NCI-H510A (cell line): ENCODE measurements at regions not wholly inside any gene's neighbourhood (a gene's known extent, or its start where the extent isn't known, plus 50 kb on each side); places are given as distances from the start of the nearest gene placed in this dataset.

Experiments used
- DNase-seq: peaks from one replicate; lab custom pipeline; 2025; lab: John Stamatoyannopoulos, UW

DNA sequence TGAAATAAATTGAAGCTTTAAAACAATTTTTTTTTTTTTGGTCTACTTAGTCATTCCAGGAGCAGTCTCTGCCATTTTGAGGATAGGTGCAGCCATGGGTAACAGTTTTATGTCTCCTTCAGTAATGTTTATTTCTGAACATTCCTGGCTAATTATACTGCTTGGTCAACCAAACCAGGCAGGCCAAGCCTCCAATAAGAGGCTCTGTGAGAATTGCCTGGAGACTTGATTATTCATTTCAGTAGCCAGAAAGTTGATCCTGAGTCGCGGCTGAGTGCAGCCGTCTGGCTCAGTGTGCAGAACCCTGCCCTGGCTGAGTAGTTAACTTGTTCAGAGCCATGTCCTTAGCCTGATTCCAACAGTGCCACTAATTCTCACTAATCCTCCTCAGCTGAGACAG is 364.0 kb upstream of the FAT3 start:
- DNase-seq, result no peak

- DNase-seq, result no peak
Measured at GRCh38 chr11:91859666-91860065, 365.0 kb upstream of the FAT3 start.

GRCh38 chr11:91857179-91857578 is 367.4 kb upstream of the FAT3 start:
- DNase-seq, result no peak

GRCh38 chr11:91854780-91855179 is 369.8 kb upstream of the FAT3 start:
- DNase-seq, result no peak

- DNase-seq, result no peak
Measured at GRCh38 chr11:91854171-91854570, 370.4 kb upstream of the FAT3 start.

DNA sequence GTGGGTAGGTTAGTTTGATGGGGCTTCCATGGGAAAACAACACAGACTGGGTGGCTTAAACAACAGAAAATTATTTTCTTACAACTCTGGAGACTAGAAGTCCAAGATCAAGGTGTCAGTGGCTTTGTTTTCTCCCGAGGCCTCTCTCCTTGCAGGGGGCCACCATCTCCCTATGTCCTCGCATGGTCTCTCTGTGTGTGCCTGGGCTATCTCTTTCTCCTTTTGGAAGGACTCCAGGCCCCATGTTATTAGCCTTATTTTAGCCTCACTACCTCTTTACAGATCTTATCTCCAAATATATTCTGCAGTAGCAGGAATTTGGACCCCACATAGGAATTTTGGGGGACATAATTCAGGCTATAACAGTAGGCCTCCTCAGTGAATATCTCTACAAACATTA is 372.7 kb upstream of the FAT3 start:
- no peak for DNase-seq

GRCh38 chr11:91850533-91851275 is 373.9 kb upstream of the FAT3 start:
- DNase-seq, result no peak

- DNase-seq, result no peak
Measured at GRCh38 chr11:91850021-91850420, 374.6 kb upstream of the FAT3 start.

GRCh38 chr11:91846649-91847048 is 378.0 kb upstream of the FAT3 start:
- DNase-seq, result no peak

GRCh38 chr11:91846002-91846401 is 378.6 kb upstream of the FAT3 start:
- DNase-seq, result no peak

GRCh38 chr11:91840640-91841240 is 383.9 kb upstream of the FAT3 start:
- no peak for DNase-seq

DNA sequence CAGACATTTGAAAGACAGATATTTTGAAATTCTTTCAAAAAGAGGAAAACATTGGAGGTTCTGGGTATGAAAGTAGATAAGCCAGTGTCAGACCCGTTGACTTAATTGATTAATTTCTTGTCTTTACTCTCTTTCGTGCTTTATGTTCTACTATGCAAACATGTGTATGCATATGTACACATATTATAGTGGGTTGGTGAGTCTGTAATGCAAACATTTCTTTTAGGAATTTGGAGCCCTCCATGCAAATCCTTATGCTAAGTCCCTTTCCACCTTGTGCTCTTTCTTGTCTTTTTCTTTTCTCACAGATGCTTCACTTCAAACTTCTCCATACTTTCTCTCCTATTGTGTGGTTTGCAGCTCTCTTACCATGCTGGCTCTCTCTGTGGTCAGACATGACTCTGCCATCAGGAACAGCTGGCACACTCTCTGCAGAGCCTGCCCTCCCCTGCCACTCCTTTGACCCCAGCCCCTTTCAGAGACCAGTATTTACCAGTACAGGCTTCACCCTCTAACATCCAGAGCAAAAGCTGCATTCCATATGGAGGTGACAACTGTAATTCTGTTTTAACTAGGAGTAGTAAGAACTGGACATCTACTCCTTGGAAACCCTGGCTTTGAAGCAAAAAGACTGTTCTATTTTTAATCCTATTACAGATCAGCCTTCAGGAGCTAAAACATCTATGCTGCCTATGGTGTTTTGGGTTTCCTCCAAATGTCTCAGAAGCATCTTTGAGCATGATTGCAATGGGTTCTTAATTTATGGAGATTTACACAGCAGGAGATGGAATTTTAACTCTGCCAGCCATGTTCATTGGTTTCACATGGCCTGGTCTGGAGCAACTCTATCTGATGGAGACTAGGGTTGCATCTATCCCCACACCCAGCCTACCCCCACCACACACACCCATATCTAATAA is 386.9 kb upstream of the FAT3 start:
- DNase-seq, result no peak

- DNase-seq, result no peak
Measured at GRCh38 chr11:91835051-91835560, 389.5 kb upstream of the FAT3 start.

GRCh38 chr11:91828901-91829300 is 395.7 kb upstream of the FAT3 start:
- DNase-seq, result no peak

DNA sequence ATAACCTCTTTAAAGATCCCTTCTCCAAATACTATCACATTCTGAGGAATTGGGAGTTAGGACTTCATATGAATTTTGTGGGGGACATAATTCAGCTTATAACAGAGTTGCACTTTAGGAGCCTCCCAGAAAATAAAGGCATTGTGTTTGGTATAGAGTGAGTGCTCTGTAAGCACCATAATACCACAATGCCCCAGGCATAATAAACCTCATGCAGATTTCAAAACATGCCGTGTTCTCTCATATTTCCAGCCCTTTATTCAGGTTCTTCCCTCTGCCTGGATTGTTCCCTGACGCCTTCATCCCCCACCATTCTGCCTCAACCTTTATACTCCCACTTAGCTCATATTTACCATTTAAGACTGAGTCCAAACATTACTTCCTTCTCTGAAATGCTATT is 398.8 kb upstream of the FAT3 start:
- no peak for DNase-seq

DNA sequence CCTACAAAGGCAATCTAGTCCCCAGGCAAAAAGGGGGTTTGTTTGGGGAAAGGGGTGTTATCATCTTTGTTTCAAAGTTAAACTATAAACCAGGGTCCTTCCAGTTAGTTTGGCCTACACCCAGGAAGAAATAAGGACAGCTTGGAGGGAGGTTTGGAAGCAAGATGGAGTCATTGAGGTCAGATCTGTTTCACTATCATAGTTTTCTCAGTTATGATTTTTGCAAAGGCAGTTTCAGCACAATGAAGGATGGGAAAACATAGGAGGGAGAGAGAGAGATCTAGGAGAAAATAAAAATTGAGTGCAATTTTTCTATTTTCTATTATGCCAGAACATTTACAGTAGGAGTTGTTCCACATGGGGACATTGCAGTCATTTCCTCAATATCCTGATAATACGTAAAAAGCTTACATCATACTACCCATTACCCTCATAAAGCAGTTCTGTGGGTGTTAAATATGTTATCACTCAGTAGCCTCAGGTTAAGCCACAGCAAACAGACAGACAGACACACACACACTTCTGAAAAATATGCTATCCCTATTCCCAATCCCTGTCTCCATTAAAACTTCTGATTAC is 401.3 kb upstream of the FAT3 start:
- DNase-seq, result no peak

GRCh38 chr11:91822805-91823204 is 401.8 kb upstream of the FAT3 start:
- DNase-seq, result no peak

- DNase-seq, result no peak
Measured at GRCh38 chr11:91820709-91821108, 403.9 kb upstream of the FAT3 start.

DNA sequence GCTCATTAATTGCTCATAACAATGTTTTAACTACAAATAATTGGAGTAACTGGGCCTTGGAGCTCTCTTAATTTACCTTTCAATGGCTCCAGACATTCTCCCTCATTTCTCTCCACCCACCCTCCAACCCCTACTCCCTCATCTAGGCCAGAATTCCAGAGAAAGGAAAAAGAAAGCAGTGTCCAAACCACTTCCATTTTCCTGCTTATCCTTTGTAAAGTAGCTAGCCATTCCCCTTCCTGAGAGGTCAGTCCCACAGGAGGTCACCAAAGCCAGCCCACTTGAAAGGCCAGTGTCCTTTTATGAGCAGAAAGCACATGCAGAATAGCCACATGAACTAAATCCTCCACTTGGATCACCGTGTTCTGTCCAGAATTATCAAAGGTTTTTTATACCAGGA is 404.8 kb upstream of the FAT3 start:
- DNase-seq, result no peak

DNA sequence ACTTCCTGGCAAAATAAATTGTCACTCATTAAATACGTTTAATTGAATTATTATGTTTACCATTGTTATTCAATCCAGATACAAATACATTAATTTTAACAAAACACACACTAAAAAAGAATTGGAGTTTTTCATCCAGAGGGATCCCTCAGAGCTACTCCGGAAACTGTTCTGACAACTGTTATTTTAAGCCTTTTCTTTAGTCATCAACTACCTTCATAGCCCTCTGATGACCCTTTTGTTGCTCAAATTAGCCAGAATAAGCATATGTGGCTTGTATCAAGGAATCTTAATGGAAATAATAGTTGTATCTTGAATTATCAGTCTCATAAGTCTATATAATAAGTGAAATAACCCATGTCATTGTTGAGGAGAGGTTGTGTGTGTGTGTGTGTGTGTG is 405.4 kb upstream of the FAT3 start:
- no peak for DNase-seq

DNA sequence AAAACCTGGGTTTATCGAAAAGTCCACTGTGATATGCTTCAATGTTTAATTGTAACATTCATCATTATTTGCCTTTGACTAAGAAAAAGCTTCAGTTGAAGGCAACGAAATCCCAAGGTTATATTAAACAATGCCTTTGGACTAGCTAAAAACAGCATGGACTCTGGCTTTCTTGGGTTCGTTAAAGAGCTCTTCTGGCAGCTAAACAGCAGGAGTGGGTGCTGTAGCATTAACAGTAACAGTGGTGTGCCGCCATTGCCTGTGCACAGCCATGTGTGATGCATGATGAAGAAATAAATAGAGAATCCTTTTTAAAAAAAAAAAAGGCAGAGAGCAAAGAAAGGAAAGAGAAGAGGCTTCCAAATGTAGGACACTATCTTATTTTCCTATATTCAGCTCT is 406.6 kb upstream of the FAT3 start:
- DNase-seq, result no peak

GRCh38 chr11:91813263-91813662 is 411.4 kb upstream of the FAT3 start:
- DNase-seq, result no peak
